Suppressor macrophage (primary cell): ENCODE measurements at regions not wholly inside any gene's neighbourhood (a gene's known extent, or its start where the extent isn't known, plus 50 kb on each side); places are given as distances from the start of the nearest gene placed in this dataset.

ENCODE experiments used
- DNase-seq, 4 experiments: peaks; one replicate each; pipeline ENCODE4 v3.0.0-alpha.2; 2020 to 2022

DNA sequence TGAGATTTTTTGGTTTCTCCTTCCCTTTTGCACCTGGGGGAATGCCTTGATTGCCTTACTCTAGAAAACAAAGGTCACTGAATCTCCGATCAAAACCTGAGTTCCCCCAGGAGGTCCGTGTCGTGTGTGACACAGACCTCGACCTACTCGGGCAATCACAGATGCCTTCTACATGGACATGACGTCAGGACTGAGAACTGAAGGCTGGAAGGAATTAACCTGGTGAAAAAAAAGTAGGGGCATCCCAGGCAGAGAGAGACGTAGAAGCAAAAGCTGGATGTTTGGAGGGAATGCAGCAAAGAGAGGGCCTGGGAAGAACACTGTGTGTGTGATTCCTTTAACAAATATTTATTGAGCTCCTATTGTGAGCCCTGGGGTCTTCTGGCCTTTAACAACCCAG lies 178.0 kb downstream of the PRDM2 start:
- DNase-seq: no peak

DNA sequence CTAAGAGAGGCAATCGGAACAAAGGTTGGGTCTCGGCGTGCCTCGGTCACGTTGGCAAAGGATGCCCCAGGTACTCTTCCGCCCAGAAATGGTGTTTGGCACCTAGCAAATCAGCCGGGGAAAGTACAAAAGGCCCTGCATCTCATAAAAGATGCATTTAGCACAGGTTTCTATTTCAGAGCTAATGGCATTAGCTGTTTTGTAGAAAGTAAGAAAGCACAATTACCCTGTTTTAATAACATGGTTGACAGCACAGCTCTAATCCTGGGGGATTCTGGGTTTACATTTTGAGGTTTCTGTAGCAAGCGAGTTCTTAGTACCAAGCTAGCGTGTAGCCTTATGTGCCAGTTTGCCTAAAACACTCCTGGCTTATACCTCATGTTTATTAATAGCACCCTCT lies 178.5 kb downstream of the PRDM2 start:
- DNase-seq: no peak

DNA sequence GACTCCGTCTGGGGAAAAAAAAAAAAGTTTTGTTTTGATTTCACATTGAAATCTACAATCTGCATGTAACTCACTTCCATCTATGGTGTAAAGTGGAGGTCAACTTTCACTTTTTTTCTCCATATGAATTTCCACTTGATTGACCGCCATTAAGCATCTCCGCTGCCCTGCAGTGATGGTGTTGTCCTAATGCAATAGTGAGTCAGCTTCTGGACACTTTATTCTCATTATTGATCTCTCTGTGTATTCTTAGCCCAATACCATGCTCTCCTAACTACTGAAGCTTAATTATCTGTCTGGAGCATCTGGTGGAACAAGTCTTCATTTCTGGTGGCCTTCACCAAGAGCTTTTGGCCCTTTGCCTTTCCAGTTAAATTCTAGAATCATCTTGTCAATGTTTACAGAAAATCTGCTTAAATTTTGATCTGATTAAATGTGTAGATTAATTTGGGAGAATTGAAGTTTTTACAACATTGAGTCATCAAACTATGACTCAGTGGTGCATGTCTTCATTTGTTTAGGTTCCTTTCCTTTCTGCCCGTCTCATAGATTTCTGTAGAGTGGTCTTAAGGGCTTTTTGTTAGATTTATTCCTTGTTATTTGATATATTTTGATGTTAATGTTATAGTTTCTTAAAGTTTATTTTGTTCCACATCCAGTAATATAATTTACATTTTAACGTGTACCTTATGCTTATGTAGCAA lies 181.5 kb downstream of the PRDM2 start:
- no peak for DNase-seq

DNA sequence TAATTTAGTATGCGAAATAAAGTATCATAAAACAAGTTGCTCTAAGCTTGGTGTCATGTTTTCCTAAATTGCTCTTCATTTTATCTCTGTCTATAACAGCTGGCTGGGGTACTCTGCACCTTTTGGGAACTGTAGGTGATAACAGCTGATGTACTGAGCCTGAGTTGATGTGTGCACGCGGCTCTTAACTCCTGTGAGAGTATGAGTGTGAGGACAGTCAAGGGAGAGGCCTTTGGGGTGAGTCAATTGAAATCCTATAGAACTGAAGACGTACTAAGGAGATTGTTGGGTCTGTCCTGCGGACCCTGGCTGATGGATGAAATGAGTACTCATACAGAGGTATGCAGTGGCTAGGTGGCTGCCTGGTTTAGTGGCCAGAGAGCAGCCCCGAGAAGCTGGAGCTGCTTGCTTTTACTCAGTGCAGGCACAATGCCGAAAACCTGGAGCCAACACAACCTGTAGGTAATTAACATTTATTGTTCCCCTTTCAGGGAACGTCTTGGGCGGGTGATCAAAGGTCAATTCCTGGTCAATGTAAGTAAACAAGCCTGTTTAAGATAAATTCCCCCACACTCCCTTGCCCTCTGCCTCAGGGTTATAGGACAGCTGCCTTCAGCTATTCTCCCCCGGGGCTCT lies 188.5 kb downstream of the PRDM2 start:
- DNase-seq: no peak

DNA sequence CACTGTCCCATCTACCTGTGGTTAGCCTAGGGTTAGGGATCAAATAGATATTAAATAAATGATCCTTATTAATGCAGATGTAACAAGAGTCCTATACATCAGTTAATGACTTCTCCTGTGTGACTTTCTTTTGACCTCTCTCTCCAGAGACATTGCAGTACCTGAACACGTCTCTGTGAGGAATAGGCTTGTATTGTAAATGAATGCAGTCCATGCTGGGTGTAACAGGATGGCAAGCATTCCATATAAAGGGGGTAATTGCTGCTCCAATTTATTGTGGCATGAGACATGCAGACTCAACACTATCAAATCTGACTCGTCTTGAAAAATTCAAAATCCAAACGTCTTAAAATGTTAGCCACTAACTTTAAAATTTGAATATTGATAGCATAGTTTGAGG lies 189.5 kb downstream of the PRDM2 start:
- no peak for DNase-seq

DNA sequence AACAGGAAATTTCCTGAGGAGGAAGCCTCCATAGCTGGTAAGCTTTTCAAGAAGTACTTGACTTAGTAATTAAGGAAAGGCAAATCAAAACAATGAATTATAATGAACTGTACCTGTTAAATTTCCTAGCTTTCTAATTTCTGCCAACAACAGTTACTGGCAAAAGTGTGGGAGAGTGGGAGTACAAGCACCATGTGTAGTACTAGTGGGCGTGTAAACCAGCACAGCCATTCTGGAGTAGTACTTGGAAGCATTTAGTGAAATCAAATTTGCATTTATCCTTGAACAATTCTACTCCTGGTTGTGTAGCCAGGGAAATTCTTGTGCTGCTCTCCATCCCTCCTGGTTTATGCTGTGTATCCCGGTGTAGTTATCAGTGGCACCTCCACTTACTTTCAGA lies 190.8 kb downstream of the PRDM2 start:
- no peak for DNase-seq

DNA sequence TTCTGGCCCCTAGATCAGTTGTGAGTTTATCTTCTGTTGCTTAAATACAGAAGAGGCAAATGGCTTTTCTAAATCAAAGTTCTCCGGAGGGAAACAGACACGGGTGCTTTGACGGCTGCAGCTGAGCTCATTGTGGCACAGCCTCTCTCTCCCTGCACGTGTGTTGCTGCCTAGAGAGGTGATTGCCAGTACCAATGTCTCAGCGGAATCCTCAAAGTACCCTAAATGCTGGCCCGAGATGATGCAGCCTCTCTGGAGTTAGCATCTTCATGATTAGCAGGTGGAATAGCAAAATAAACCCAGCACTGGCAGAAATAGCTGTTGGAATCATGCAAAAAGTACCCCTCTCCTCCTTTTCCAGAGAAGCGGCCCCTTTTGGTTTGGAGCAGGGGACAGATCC lies 192.2 kb downstream of the PRDM2 start:
- no peak for DNase-seq

DNA sequence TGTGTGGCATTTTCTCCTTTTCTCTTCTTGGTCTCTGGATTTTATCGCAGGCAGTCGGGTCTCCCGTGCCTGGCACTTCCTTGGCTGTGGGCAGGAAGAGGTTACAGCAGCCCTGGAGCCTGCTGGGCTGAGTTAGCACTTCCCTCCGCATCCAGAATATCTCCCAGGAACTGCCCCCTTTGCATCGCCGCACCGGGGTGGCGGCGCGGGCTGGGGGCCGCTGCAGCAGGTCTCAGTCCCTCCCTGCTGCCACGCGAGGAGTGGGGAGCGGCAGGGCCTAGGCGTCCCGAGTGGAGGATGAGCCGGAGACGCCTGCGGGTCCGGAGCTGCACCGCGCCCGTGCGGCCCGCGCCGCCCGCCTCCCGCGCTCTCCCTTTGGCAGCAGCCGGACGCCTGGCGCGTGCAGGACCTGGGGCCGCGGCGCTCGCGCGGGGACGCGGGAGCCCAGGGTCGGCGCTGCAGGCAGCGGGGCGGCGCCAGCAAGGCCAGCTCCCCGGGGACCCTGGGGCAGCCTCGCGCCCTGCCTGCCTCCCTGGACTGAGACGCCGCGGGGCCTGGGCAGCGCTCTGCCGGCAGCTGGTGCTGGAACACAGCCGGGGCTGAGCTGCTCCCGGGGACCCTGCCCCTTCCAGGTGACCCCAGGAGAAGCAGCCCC lies 192.8 kb downstream of the PRDM2 start:
- no peak for DNase-seq

DNA sequence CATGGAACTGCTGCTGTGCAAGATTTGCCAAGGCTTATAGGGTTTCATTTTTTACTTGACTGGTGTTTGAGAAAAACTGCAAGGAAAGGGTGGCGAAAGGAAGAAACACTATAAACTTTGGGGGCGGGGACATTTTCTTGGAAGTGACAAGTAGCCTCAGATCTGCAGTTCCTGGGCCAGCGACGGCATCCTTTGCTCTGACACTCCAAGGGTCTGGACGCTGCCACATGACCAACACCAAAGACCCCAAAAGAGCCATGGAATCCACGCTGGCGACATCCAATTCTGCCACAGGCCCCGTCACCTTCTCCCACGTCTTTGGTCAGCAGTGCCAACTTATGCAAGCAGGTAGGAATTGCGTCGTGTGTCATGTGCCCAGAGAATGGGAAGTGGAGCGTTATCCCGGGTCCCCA lies 193.4 kb downstream of the PRDM2 start:
- DNase-seq: no peak

DNA sequence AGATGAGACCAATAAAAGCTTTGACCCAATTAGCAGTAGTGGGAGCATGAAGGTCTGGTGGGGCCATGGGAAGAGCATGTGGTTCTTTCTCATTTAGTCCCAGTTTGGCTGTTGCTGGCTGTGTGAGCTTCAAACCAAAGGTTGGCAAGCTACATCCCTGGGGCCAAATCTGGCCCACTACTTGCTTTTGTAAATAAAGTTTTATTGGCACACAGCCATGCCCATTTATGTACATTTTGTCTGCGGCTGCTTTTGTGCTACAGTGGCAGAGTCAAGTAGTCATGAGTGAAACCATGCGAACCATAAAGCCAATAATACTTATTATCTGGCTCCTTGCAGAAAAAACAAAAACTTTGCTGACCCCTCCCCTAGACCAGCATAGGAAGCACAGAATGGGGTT lies 196.9 kb downstream of the PRDM2 start:
- no peak for DNase-seq

DNA sequence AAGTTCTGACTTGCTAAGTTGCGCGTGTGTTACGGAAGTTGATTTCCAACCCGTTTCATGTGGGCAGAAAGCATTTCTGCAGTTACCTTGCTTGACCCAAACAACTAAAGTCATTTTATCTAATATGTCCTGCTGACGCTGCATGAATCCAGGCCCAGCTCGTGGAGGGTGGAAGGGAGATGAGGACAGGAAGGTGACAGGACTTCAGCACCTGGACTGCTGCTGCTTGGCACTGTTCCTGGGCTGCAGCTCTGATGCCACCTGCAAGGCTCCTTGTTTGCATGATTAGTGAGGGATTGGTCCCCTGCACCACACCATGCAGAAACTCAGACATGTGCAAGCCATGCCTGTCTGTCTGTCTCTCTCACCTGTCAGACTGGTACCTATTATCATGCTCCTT lies 198.4 kb downstream of the PRDM2 start:
- DNase-seq: no peak

DNA sequence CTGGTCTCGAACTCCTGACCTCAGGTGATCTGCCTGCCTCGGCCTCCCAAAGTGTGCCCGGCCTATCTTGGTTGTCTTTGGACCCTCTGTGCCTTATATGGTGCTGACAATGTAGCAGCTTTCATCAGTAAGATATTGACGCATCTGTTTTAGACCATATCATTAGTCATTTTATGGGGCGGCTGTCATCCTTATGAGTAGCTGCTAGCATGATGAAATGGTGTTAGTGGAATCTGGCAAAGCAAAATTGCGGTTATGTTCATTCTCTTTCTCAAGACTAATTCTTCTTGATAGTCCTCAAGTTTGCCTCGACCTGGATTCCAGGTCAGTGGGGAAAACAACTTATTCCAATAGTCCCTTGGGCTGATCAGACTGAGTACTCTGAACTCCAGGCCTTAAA lies 199.9 kb downstream of the PRDM2 start:
- DNase-seq: no peak

DNA sequence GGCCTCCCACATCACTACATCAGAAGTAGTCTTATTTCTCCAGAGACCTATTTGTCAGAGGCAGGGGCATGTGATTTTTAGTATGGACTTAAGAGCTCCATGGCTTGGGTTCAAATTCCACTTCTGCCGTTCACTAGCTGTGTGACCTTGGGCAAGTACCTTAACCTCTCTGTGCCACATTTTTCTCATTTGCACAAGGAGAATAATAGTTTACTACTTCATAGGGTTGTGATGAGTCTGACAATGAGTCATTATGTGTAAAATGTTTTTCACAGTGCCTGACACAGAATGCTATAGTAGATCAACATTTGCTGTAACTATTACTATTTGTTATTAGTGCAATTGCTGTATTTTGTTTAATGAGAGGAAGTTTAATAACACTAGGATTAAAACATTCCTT lies 200.6 kb downstream of the PRDM2 start:
- no peak for DNase-seq

DNA sequence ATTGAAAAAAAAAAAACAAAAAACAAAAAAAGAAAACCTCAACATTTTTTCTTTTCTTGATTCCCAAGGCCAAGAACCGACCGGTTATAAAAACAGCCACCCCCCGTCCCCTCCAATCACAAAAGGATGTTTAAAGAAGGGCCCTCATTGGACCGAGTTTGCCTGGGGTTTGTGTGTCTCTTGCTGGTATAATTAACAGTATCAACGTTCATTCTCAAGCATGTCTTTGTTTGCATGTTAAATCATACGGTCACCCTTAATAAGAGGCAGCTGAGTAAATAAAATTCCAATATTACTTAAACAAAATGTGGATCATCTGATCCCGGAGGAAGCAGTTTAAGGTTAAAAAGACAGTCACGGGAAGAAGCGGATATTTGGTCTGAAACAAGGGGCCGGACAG lies 201.1 kb downstream of the PRDM2 start:
- DNase-seq: no peak

DNA sequence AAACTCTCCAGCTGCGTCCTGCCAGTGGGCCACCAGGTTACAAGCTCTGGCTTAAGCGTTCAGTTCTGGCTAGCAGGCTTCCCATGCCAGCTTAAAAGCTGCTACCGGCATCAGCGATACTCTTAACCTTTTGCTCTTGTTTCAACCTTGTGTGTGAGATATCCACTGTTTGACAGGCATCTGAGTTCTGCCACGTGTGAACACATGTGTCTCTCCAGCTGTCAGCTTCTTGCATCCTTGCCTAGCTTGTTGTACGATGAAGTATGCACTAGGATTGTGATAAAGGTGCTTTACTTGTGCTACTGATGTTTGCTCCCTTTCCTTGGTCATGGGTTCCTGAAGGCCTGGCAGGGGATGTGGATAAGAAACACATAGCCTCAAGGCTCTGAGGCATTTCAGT lies 201.6 kb downstream of the PRDM2 start:
- no peak for DNase-seq

DNA sequence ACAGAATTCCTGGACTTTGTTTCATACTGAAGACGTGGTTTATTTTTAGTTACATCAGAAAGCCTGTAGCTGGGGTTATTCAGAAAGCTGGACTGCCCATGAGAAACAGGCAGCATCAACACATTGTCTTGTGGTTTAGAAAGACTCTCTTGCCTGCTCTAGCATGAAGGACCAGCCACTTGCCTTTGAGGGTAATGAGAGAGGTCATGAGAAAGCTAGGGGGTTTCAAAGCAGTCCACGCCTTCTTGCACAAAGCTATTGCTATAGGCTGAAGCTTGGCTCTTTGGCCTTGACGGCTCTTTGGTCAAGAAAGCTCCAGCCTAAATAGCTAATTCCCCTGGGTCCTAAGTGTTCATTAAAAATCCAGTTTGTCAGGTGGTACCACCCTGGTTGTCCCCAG lies 208.1 kb downstream of the PRDM2 start:
- DNase-seq: no peak

DNA sequence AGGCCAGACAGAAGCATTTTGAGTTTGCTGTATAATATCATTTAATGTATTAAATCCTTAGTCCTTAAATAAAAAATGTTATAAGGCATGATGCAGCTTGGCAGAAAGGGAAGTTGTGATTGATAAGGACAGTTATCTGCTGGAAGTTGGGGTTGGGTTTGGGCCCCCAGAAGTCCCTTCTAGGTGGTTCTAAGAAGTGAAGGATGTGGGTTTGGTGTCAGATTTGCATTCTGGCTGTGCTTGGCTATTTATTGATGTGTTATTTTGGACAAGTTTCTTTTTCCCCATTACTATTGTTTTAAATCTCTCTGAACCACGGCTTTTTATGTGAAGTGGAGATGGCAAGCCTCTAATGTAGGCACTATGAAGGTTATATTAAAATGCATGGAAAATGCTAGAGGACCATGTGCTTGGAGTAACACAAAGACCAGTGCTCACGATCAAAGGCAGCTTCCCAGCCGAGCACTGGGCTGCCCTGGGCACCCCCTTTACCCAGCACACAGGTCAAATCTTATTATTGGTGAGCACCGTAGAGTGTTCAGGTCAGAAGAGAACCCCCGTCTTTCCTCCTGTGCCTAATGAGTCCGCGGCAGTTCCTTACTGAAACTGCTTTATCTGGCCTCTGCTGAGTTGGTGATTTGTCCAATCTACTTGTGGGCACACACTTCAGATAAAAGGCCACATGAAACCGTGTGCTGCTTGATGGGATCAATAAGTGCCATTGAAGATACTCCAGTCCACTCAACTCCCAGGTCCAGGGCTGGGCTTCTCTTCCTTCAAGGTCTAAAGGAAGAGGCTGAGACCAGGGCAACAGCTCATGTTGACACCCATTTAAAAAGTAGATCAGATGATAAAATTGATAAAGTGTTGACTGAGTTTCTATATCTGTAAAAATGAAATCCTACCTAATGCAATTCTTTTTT lies 212.0 kb downstream of the PRDM2 start:
- DNase-seq: no peak

DNA sequence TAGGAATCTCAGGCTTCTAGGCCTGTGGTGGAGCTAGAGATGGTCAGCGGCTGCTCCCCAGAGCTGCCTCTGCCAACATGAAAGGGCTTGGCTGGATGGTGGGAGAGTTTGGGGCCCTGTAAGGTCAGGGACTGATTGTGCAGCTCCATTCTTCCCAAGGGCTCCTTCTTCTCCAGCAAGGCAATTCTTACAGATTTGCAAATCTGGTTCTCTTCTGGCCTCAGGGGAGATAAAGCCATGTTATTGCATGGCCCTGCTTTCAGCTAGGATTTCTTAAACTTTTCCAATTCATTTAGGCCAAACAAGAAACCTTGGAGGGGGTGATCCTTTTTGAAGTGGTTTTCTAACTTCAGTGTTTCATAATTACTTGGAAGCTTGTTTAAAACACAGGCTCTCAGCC lies 213.4 kb downstream of the PRDM2 start:
- no peak for DNase-seq

DNA sequence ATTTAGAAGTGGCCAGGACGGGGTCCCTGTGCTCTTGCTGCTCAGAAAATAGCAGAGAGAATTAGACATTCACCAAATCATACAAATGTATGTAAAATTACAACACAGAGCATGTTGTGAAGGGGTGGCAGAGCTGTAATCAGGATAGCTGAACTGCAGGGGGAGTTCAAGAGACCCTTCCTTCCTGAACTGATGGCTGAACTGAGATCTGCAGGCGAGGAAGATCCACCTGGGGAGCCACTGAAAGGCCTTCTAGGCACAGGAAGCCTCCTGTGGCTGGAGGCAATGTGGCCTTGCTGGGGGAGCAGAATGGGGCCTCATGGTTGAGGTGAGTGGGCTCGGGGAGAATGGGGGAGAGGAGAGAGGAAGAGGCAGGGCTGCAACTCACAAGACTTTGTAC lies 216.5 kb downstream of the PRDM2 start:
- no peak for DNase-seq

DNA sequence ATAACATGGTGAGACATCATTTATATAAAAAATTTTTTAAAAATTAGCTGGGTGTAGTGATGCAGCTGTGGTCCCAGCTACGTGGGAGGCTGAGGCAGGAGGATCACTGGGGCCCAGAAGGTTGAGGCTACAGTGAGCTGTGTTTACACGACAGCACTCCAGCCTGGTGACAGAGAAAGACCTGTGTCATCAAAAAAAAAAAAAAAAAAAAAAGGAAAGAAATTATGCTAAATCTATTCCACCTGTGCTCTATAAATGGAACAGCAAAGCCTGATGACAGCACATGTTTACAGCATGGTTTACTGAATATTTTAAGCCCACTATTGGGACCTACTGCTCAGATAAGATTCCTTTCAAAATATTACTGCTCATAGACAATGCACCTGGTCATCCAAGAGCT lies 217.6 kb downstream of the PRDM2 start:
- DNase-seq: no peak

DNA sequence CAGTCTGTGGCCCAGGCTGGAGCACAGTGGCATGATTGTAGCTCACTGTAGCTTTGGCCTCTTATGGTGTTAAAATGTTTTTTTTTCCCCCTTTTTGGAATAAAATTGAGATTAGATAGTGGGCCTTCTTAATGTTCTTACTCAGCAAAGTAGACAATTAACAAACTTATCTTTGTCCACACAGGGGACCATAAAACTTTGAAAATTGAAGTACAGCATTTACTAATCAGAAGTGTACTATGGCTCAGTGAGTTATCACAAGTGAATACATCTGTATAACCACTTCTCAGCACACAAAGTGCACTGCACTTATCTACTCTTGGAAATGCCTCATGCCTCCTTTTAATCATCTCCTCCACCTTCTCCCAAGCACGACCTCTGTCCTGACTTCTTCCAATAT lies 218.9 kb downstream of the PRDM2 start:
- no peak for DNase-seq

DNA sequence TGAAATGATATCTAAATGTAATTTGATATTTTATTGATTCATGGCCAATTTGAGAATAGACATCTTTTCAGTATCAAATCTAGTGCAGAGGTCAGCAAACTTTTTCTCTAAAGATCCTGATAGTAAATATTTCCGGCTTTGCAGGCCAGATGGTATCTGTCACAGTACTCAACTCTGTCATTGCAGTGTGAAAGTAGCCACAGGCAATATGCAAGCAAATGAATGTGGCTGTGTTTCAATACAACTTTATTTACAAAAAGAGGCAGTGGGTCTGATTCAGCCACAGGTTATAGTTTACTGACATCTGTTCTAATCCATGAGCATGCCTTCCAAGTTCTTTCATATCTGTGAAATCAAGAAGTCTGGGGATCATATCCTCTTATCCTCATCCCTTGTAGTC lies 221.2 kb downstream of the PRDM2 start:
- DNase-seq: no peak

DNA sequence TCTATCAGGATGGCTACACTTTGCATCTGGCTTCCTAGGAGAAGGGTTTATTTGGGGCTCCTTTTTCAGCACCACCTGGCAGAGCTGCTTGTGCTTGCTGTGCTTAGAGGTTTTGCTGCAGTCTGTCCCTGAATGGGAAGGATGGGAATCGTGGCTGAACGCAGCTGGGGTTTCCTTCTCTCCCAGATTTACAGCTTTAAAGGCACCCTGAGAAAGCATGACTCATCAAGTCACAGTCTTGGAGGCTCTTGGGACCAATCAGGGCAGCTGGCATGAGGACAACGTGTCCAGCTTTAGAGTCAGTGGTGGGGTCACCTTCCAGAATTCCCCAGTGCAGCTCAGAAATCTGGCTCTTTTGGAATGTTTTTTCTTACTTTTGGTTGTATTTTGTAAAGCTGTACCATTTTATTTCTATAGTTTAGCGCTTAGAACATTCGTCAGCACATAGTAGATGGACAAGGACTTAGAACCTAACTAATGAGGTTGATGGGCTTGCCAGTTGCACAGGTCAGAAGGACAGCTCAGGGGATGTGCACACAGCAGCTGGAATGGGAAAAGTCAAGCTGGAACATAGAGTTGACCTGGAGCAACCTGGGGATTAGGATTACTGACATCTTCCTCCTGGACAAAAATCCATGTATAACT lies 222.6 kb downstream of the PRDM2 start:
- no peak for DNase-seq
